ENCODE measurements at regions not wholly inside any gene's neighbourhood (a gene's known extent, or its start where the extent isn't known, plus 50 kb on each side); places are given as distances from the start of the nearest gene placed in this dataset.

DNA sequence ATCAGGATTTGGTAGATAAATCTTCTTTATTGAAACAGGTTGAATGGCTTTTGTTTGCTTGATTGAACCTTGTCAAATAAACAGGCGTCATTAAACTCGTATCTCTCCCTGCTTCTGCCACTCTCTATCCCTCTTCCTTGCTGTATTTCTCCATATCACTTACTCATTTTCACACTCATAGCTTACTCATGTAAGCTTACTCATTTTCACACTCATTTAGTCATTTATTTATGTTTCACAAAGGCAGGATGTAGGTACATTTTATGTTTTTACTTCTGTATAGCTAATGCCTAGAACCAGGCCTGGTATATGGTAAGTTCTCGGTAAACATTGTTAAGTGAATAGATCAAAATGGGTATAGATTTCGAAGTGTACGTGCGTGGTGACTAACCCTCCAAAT, 450.0 kb downstream of the PMP22 start:
- no peak for DNase-seq (ENCODE audit: low spot score)

DNA sequence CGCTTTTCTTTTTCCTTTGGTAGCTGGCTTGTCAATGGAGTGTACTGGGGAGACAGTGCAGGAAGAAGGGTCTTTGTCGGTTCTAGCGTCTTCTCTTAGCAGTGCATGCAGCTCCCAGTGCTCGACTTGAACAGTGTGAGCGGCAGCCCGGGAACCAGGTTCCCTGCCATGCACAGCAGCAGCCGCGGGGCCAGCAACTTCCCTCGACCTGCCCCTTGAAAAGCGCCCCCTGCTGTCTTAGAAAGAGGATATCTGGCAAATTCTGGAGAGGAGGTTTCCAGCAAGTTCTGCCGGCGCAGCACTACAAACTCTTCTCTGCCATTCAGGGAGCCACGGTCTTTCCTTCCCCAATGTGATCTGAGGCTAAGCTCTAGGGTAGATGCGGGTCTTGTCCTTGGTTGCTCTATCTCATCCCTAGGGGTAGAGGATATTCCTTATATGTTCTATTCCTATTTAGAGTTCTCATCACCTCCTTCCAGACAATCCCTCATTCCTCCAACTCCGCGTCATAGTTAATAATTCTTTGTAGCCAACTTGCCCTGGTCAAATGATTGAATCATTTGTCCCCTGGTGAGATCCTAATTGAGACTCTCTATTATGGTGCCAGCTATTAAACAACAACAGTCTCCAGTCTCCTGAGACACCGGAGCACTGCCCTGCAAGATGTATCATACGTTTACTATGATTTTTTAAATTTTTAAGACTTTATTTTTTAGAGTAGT, 451.3 kb downstream of the PMP22 start:
- peak; percentile 27 for DNase-seq (ENCODE audit: low spot score)

DNA sequence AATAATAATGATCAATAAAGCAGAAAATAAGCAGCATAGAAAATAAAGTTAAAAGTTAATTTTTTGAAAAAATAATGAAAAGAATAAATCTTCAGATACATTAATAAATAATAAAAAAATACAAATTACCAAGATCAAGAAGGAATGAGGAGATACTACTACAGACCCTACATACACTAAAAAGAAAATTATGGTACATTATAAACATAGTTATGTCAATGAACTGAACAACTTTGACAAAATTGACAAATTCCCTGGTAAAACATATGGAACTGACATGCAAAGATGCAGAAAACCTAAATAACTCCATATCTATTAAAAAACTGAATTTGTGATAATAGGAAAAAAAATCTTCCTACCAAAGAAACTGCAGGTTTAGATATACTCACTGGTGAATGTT, 456.7 kb downstream of the PMP22 start:
- DNase-seq (ENCODE audit: low spot score) = no peak

DNA sequence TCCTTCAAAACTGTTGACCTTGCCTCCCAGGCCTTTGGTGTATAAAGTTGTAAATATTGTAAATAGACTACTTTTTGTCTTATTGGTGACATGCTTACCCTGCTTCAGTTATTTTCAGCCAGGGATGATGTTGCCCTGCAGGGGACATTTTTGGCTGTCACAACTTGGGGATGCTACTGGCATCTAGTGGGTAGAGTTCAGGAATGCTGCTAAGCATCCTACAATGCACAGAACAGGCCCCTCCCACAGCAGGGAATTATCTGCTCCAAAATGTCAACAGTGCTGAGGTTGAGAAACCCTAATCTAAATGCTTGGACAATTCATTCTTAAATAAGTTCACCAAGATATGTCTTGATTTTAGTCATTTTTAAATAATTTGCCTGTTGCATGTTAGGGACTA, 459.8 kb downstream of the PMP22 start:
- no peak for DNase-seq (ENCODE audit: low spot score)

DNA sequence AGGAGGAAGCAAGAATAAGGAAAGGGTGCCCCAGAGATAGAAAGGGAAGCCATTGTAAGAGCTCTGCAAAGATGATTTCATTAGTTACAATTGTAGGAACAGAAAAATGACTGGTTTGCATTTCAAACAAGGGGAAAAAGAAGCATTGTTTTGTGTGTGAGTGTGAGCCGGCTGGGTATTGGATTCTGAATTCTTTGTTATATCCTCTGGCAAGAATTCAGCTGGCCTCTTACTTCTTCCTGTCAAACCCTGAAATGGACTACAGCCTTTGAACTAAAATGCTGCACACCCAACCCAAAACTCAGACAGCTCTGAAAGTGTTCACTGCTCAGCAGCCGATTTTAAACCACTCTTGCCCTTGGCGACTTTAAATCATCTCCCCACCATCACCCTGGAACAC, 461.3 kb downstream of the PMP22 start:
- DNase-seq (ENCODE audit: low spot score) = no peak

DNA sequence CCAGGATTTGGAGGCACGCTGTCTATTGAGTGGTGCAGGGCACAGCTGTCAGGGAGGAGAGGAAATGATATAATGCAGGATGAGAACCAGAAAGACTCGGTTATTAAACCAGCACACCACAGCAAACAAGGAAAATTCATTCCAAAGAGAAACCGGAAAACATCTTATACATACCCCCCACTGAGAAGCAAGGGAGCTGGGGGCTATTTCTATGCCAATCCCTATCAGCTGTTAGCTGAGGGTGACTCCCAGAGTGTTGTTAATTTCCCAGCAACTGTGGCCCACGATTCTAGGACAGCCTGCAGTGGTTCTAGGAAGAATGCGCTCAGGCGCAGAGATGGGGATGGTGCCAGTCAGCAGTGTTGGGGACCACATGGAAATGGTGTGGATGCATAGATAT, 467.3 kb downstream of the PMP22 start:
- no peak for DNase-seq (ENCODE audit: low spot score)

DNA sequence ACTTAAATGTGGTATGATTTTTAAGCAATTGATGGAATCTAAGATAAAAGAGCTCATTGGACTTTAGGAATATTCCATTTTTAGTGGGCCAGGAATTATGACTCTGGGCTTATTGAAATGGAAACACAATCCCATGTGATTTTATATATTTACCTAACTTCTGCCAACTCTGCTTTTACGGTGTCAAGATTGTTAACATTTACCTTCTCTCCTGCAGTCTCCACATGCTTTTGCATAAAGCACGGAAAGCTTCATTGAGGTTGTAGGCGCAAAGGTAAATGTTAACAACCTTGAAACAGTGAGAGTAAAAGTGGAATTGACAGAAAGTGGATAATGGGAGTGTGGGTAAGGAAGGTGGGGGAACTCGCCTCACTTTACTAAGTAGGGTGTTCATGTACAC, 468.1 kb downstream of the PMP22 start:
- no peak for DNase-seq (ENCODE audit: low spot score)

DNA sequence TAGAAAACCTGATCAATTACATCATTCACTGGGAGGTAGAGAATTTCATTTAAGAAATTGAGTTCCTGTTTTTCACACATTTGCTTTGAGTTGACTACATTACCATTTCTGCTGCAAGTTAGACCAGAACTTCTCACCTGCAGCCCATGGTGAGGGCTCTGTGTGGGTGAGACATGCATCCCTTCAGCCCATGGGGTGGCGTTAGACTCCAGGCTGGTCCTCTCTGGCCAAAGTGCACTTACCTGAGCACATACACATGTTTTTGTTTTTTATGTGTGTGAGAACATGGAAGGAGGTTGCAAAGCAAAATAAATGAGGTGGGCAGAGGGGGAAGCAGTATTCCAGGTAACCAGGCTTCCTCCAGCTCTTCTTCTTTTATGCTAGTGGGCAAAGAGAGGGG, 470.2 kb downstream of the PMP22 start:
- no peak for DNase-seq (ENCODE audit: low spot score)

DNA sequence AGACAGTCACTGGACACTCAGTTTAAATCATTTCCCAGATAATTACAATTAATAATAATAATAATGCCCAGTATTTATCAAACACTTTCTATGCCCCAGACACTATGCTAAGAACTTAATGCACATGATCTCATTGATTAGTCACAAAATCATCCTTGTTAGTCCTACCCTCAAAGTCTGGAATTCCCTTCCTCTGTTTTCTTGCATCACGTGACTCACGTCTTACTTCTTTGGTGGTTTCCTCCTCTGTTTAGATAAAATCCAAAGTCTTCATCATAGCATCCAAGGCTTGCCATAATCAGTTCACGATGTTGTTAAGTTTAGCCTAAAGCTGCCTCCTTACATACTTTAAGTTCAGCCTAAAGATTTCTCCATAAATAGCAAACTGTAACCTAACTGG, 471.9 kb downstream of the PMP22 start:
- DNase-seq (ENCODE audit: low spot score) = no peak

DNA sequence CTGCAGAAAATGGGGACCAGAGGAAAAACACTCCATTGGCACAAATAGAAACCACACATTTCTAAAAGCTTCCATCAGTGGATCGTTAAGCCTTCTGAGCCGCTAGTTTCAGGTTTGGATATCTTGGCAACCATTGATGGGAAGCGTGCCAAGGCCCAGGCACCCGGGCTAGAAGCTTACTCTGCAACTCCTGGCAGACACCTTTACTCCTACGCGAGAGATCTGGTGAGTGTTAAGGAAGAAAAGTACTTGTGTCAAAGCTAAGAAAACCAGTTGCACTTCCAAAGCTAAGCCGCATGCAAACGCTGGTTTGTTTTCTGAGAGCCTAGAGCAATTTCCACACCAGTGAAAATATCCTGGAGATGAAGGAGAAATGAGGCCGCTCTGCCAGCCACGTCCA, 472.4 kb downstream of the PMP22 start:
- DNase-seq (ENCODE audit: low spot score) = no peak

DNA sequence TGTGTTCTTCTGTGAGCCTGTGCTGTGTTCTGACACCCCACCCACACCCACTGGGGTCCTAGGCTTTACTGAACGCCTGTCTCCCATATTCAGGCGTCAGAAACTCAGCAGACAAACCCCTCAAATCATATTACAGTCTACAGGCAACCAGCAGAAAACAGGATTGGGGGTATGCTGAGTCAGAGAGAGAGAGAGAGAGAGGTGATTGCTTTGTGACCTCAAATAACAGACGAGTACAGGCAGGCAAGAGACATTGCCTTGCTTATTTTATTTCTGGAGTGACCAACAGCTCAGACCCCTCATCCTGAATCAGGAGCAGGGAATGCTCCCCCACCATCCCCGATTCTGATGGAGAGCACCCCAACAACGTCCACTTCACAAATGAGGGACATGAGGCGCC, 473.9 kb downstream of the PMP22 start:
- no peak for DNase-seq (ENCODE audit: low spot score)

DNA sequence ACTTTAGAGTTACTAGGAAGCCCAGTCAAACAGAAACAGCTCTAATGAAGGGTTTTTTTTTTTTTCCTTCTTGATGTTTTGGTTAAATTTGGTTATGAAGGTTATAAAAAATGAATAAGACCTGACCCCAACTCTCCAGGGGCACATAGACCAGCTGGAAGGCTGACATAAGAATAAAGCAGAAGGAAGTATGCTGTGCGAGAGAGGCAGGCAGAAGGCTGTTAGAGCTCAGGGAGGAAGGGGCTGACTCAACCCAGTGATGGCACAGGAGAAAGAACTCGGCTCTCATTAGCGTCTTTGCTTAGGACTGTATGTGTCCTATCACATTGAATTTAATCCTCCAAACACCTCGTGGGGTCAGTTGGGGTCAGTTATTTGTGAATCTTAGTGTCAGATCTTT, 474.6 kb downstream of the PMP22 start:
- no peak for DNase-seq (ENCODE audit: low spot score)

DNA sequence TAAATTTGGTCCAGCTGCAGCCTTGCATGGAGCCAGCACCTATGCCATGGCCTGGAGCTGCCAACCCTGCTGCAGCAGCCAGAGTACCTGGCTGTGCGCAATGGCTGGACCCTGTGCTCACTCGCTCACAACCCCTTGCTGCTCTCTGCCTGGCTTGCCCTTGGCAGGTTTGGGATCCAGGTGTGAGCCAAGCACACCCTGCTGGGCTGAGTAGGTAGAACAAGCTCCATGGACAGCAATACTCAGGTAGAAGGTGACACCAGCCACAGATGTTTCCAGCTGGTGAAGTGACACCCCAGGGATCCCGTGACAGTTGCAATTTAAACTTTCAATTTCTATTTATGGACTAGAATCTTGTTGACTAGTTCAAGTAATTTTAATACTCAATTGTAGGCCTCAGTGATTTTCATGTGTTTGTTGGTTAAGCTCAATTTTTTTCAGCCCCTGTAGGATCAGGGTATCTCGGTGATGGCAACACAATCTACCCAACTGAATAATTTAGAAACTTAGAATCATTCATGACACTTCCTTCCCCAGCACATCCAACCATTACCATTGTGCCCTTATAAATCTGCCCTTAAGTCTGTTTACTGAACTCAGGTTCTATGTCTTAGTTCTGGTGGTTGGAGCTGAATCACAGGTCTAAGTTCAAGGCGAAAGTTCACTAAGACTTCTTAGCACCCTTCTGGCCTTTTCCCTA, 480.0 kb downstream of the PMP22 start:
- no peak for DNase-seq (ENCODE audit: low spot score)

DNA sequence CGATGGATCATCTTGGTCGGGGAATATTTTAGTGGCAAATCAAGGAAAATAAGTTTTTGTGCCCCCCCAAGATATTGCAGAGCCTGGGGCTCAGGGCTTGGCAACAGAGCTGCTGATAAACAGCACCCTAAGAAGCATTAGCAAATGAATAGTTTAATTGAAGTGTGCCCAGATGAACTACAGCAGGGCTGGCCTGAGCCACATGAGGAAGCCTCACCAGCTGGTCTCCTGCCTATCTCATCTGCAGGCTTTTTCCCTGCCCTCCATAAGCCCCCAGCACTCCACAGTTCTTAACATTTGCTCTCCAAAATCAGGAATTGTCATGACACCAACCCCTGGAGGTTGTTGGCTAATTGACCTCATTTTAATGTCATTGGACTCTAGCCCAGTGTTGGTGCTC, 480.2 kb downstream of the HS3ST3B1 start:
- DNase-seq (ENCODE audit: low spot score) = no peak

DNA sequence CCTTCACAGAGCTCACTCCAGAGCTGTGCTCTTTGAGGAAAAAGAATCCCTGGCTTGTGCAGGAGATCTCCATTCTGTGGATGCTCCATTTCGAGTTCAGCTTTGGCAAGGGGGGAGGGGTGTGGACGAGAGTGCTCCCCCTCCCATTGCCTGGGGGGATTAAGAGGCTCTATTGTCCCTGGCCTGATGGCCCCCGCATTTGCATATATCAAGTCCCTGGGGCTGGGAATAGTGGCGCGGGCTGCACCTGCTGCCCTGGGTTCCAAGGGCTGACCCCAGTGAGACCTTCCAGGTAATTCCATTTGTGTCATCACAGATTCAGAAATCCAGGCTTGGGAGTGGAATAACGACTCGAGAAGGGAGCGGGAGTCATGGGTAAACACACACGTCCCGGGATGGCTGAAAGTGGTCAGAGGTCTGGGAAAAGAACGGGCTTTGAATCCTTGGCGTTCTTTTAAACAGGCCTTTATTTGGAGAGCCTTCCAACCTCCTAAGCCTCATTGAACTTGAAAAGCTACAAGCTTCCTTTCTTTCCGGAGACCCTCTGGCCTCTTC, 479.3 kb downstream of the HS3ST3B1 start:
- no peak for DNase-seq (ENCODE audit: low spot score)

DNA sequence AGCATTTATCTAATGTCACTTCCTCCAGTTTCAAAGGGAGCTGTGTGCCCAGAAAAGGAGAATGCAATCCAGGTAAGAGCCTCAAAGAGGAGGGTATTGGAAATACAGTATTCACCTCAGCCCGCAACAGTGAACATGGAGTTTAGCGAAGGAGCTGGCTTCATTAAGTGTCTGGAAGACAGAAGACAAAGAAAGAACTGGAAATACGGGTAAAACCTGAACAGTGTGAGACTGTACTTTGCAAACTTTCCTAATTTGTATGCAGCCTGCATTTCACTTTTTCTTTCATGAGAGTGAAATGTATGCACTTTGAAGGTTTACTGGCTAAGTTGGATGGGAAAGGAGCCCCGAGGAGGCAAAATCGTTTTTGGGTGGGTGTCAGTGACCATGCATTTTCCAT, 478.4 kb downstream of the HS3ST3B1 start:
- no peak for DNase-seq (ENCODE audit: low spot score)

DNA sequence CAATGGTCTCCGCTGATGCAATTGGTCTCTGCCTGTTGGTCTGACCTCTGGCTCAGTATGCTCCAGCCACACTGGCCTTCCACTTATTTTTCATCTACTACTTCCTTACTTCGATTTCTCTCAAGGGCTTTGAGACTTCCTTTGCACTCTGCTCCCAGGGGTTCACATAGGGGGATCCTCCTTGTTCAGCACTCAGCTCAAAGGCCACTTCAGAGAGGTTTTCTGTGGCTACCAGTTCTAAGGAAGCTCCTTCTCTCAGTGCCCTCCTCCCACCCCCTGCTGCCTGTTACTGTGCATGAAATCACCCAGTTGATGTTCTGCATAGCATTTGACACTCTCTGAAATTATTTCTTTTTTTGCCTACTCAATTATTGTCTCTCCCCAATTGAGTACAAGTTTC, 476.4 kb downstream of the HS3ST3B1 start:
- no peak for DNase-seq (ENCODE audit: low spot score)

DNA sequence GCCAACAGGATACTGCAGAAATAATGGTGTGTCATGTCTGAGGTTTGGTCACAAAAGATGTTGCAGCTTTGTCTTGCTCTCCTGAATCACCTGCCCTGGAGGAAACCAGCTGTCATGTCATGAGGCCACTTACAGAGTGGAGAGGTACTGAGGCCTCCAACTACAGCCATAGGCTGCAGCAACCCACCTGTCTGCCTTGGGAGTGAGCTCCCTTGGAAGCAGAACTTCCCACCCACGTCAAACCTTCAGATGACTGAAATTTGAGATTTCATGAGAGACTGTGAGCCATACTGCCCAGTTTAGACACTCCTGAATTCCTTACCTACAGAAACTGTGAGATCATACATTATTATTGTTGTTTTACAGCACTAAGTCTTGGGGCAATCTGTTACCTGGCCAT, 475.9 kb downstream of the HS3ST3B1 start:
- DNase-seq (ENCODE audit: low spot score) = no peak

DNA sequence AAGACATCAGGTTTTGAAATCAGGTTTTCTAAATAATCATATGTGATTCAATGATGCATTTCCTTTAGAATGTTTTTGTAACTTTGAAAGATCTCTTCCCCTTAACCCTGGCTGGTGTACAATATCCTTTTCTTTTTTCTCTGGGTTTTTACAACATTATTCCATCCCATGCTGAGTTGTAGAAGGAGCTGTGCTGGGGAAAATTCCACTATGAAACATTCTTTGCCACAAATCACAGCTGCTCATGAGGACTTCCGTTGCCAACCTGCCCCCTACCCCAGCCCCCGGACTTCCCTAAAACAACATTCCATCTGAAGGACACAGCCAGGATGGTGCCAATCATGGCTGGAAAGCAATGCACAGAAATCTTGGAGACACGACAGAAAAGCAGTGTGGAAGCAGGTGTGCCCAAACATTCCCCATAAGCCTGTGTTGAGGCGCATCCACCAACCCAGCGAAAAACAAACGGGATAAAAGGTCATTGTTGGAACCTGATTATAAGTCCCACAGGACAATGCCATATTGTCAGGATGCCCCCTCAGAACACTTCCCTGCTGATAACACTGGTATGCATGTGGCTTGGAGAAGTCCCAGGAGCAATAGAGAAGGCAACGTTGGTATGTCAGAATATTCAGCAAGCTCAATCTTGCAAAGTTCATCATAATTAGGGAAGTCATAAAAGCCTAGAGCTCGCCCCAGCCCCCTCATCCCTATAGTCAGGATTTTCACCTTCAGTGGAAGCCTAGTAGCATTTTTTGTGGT, 475.0 kb downstream of the HS3ST3B1 start:
- no peak for DNase-seq (ENCODE audit: low spot score)

DNA sequence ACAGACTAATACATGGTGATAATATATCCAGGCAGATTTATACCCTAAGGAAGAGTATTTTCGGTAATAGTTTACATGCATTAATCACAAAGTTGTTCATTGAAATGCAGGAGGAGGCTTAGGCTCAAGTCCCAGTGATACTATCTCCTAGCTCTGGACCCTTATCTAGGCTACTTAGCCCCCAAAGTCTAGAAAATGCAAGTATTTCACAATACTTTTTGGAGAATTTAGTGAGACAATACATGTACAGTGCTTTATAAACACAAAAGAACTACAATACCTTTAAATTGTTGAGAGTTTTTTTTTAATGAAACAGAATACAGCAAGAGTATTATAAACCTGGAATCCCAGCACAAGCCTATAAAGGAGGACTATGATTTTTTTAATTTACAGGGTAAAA, 473.9 kb downstream of the HS3ST3B1 start:
- DNase-seq (ENCODE audit: low spot score) = no peak

DNA sequence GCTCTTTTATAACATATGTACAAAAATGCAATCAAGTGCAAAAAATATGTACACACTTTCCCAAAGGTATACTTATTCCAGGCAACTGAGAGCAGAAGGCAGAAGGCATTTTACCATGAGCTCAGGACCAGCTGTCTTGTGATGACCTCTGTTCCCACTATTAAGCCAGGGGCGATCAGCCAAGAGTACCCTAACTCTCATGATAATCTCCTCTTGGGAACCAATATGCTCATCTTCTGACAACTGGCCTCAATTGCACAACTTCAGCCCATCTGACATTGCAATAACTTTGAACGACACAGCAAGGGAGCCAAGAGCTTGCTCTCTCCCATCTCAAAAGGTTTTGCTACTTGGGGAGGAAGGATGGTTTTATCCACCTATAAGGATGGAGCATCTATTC, 471.9 kb downstream of the HS3ST3B1 start:
- no peak for DNase-seq (ENCODE audit: low spot score)

DNA sequence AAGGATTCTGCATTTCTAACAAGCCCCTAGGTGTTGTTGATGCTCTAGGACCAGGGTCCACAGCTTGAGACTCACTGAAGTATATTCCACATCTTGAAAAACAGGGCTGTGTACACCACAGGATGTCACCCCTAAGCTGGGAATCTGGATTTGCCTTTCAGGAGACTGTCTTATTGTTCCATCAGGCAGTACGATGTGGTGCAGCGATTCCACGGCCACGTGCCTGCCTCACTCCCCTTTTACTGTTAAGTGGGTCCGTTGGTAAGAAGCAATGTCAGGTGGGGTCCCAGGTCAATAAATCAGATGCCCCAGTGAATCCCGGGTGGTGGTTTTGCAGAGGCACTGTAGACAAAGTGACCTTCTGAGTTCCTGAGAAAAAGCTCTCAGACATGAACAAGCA, 470.7 kb downstream of the HS3ST3B1 start:
- DNase-seq (ENCODE audit: low spot score) = no peak

DNA sequence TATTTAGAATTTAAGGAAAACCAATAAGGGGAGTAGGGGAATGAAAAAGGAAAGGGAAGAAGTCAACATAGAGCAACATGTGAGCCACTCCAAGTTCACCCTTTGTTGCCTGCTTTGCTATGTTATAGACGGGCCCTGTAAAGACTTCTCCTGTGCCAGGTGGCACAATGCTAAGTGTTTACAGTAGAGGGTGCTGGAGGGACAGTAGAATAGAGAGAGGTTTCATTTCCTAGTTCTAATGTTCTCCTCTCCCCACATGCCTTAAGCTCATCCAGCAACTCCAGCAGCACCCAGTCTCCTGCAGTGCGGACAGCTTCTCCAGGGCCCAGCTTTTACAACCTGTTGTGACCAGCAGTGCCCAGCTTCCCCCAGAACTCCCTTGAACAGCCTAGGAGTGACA, 468.0 kb downstream of the HS3ST3B1 start:
- DNase-seq (ENCODE audit: low spot score) = no peak
